H9 (cell line): ENCODE measurements at regions not wholly inside any gene's neighbourhood (a gene's known extent, or its start where the extent isn't known, plus 50 kb on each side); places are given as distances from the start of the nearest gene placed in this dataset.

ENCODE experiments used
- DNase-seq: peaks from one replicate; pipeline ENCODE4 v3.0.0-alpha.2; 2017
- H2AFZ ChIP-seq: one replicate; pipeline ENCODE4 v1.6.1; 2013; ENCODE audit warnings: mild to moderate bottlenecking, low read length, control low read depth, moderate library complexity
- H2AK5ac ChIP-seq: 2 replicates; pipeline ENCODE4 v1.6.1; 2013; ENCODE audit warnings: low read length, control low read depth, mixed read lengths; ENCODE audit not compliant: insufficient read length
- H2BK120ac ChIP-seq: one replicate; pipeline ENCODE4 v1.6.1; 2013; ENCODE audit warnings: low read depth, mild to moderate bottlenecking, low read length, control low read depth, inconsistent platforms; ENCODE audit not compliant: poor library complexity, severe bottlenecking
- H2BK12ac ChIP-seq: 2 replicates; pipeline ENCODE4 v1.6.1; 2013; ENCODE audit warnings: low read length, control low read depth, mixed read lengths, low read depth; ENCODE audit not compliant: insufficient read length
- H2BK15ac ChIP-seq: 2 replicates; pipeline ENCODE4 v1.6.1; 2013; ENCODE audit warnings: low read depth, low read length, control low read depth
- H2BK20ac ChIP-seq: one replicate; pipeline ENCODE4 v1.6.1; 2013; ENCODE audit warnings: low read depth, mild to moderate bottlenecking, low read length, control low read depth, inconsistent platforms; ENCODE audit not compliant: poor library complexity, severe bottlenecking
- H2BK5ac ChIP-seq: 2 replicates; pipeline ENCODE4 v1.6.1; 2013; ENCODE audit warnings: low read length, control low read depth, mixed read lengths; ENCODE audit not compliant: insufficient read length
- H3K14ac ChIP-seq: 2 replicates; pipeline ENCODE4 v1.6.1; 2013; ENCODE audit warnings: low read length, control low read depth; ENCODE audit not compliant: insufficient read depth
- H3K18ac ChIP-seq: 2 replicates; pipeline ENCODE4 v1.6.1; 2013; ENCODE audit warnings: low read depth, mild to moderate bottlenecking, mixed read lengths, low read length, control low read depth; ENCODE audit not compliant: insufficient read length
- H3K23ac ChIP-seq: 2 replicates; pipeline ENCODE4 v1.6.1; 2013; ENCODE audit warnings: low read length, control low read depth, mixed read lengths, low read depth; ENCODE audit not compliant: insufficient read length
- H3K23me2 ChIP-seq: 2 replicates; pipeline ENCODE4 v1.6.1; 2013; ENCODE audit warnings: low read depth, mild to moderate bottlenecking, mixed read lengths, low read length, control low read depth; ENCODE audit not compliant: insufficient read length, poor library complexity, severe bottlenecking
- H3K27ac ChIP-seq: 2 replicates; pipeline ENCODE4 v1.5.1; 2013; ENCODE audit warnings: low read length, control low read depth, mixed read lengths, low read depth; ENCODE audit not compliant: insufficient read length
- H3K27me3 ChIP-seq: 2 replicates; pipeline ENCODE4 v1.6.1; 2013; ENCODE audit warnings: low read length, control low read depth, inconsistent platforms; ENCODE audit not compliant: insufficient read depth
- H3K4ac ChIP-seq: 2 replicates; pipeline ENCODE4 v1.6.1; 2013; ENCODE audit warnings: low read depth, mild to moderate bottlenecking, control low read depth, inconsistent platforms, low read length, moderate library complexity
- H3K4me1 ChIP-seq: 2 replicates; pipeline ENCODE4 v1.6.1; 2013; ENCODE audit warnings: low read length, control low read depth, inconsistent platforms; ENCODE audit not compliant: insufficient read depth
- H3K4me2 ChIP-seq: 2 replicates; pipeline ENCODE4 v1.6.1; 2013; ENCODE audit warnings: low read length, control low read depth, mixed read lengths; ENCODE audit not compliant: insufficient read length, insufficient read depth
- H3K56ac ChIP-seq: 2 replicates; pipeline ENCODE4 v1.6.1; 2013; ENCODE audit warnings: low read depth, mild to moderate bottlenecking, mixed read lengths, low read length, control low read depth; ENCODE audit not compliant: insufficient read length
- H3K79me1 ChIP-seq: 2 replicates; pipeline ENCODE4 v1.6.1; 2013; ENCODE audit warnings: low read depth, mild to moderate bottlenecking, moderate library complexity, low read length, control low read depth, inconsistent platforms; ENCODE audit not compliant: insufficient read depth, poor library complexity, severe bottlenecking
- H3K79me2 ChIP-seq: 2 replicates; pipeline ENCODE4 v1.6.1; 2013; ENCODE audit warnings: low read length, control low read depth, inconsistent platforms; ENCODE audit not compliant: insufficient read depth
- H3K9ac ChIP-seq: 2 replicates; pipeline ENCODE4 v1.6.1; 2013; ENCODE audit warnings: low read length, control low read depth, mixed read lengths; ENCODE audit not compliant: insufficient read length; ENCODE audit errors: extremely low read depth
- H3K9me3 ChIP-seq: one replicate; pipeline ENCODE4 v1.6.1; 2013; ENCODE audit warnings: low read depth, low read length, inconsistent platforms; ENCODE audit not compliant: control insufficient read depth
- H3T11ph ChIP-seq: one replicate; pipeline ENCODE4 v1.6.1; 2013; ENCODE audit warnings: mild to moderate bottlenecking, low read length, control low read depth, inconsistent platforms
- H4K20me1 ChIP-seq: one replicate; pipeline ENCODE4 v1.6.1; 2013; ENCODE audit not compliant: control insufficient read depth, insufficient read length, insufficient read depth
- H4K5ac ChIP-seq: 2 replicates; pipeline ENCODE4 v1.6.1; 2013; ENCODE audit warnings: low read depth, mild to moderate bottlenecking, mixed read lengths, low read length, control low read depth; ENCODE audit not compliant: insufficient read length
- H4K8ac ChIP-seq: replicated peaks from 2 replicates; pipeline ENCODE4 v1.6.1; 2013; ENCODE audit warnings: low read length, control low read depth, mixed read lengths, low read depth; ENCODE audit not compliant: insufficient read length
- H4K91ac ChIP-seq: 2 replicates; pipeline ENCODE4 v1.6.1; 2013; ENCODE audit warnings: low read depth, mild to moderate bottlenecking, moderate library complexity, mixed read lengths, low read length, control low read depth; ENCODE audit not compliant: insufficient read length
- H3K27ac Mint-ChIP-seq, 3 experiments: 2 replicates in 2 of 3; 3 replicates in 1 of 3; pipeline ENCODE4 v1.8.0; 2020 to 2021; ENCODE audit warnings: mixed read lengths in 3 of 3, mild to moderate bottlenecking in 1 of 3, moderate library complexity in 1 of 3
- H3K27me3 Mint-ChIP-seq: 2 replicates; pipeline ENCODE4 v1.8.0; 2021; ENCODE audit warnings: low read depth, mild to moderate bottlenecking, moderate library complexity, mixed read lengths
- H3K36me3 Mint-ChIP-seq, 3 experiments: 2 replicates in 2 of 3; 3 replicates in 1 of 3; pipeline ENCODE4 v1.8.0; 2020 to 2021; ENCODE audit warnings: low read depth in 3 of 3, mixed read lengths in 3 of 3; ENCODE audit not compliant: insufficient read depth in 1 of 3
- H3K4me1 Mint-ChIP-seq, 2 experiments: 2 replicates each; pipeline ENCODE4 v1.8.0; 2020; ENCODE audit warnings: mixed read lengths in 2 of 2
- H3K4me3 Mint-ChIP-seq, 2 experiments: 2 replicates in 1 of 2; 3 replicates in 1 of 2; pipeline ENCODE4 v1.8.0; 2020 to 2021; ENCODE audit warnings: mild to moderate bottlenecking in 2 of 2, mixed read lengths in 2 of 2, moderate library complexity in 1 of 2
- H3K9me3 Mint-ChIP-seq, 2 experiments: 2 replicates in 1 of 2; 3 replicates in 1 of 2; pipeline ENCODE4 v1.8.0; 2020; ENCODE audit warnings: mild to moderate bottlenecking in 2 of 2, mixed read lengths in 2 of 2, moderate library complexity in 1 of 2
- CTCF ChIP-seq: fragments of 200-600 bp; sonication (generic); conservative IDR thresholded peaks from 3 replicates; pipeline ENCODE4 v1.8.0; 2021; ENCODE audit warnings: antibody characterized with exemption, mild to moderate bottlenecking
- WGBS: extraction: QIAGEN DNeasy Blood & Tissue Kit; methylation state at CpG from one replicate; pipeline ENCODE4 v1.1.7; 2013; ENCODE audit warnings: missing lambda C conversion rate, low lambda C conversion rate, mixed read lengths; ENCODE audit not compliant: insufficient read length; ENCODE audit errors: extremely low coverage; 5-methylcytosine and 5-hydroxymethylcytosine counted together

DNA sequence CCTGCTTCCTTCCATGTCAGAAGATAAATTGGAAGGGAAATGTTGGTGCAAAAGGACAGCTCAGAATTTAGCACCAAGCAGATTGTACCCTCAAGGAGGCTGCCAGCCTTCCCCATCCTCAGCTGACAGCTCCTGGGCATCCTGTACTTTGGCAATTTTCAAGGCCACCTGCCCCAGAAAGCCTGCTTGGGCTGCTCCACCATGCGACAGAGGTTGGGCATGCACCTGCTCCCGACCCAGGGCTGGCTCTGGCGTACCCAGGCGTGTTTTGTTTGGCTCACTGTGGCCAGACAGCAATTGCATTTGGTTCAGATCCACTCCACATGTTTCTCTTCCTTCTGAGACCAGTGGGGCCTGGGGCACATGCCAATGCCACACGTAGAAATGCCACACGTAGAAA lies 547.8 kb downstream of the NPHP4 start:
- TF ChIP-seq CTCF = no peak
- no peak overlapping the region for H4K8ac ChIP-seq
- H2BK12ac ChIP-seq = no peak overlapping the region
- no peak overlapping the region for H3K14ac ChIP-seq
- H4K5ac ChIP-seq = no peak overlapping the region
- H3K27ac Mint-ChIP-seq = no peak overlapping the region
- 0 out of 7 replicates have a peak, but pooled peaks cover 0 to 4% (median 0%) of the 10 kb centered on the region in 3 experiments for H3K36me3 Mint-ChIP-seq
- H3K4me1 ChIP-seq = no peaks in the 10 kb centered on the region
- no peak overlapping the region for H3K4ac ChIP-seq
- H3K18ac ChIP-seq = no peak overlapping the region
- H4K91ac ChIP-seq = no peak overlapping the region
- H3K9me3 ChIP-seq = no peaks in the 10 kb centered on the region
- no peak overlapping the region for H2BK120ac ChIP-seq
- no peaks in the 10 kb centered on the region for H3K23me2 ChIP-seq
- no peak overlapping the region for H2BK20ac ChIP-seq
- H2BK5ac ChIP-seq = no peak overlapping the region
- peaks cover 3 to 4% of the 10 kb centered on the region in 2 experiments; a peak in 2 of 5 replicates for H3K9me3 Mint-ChIP-seq
- H2BK15ac ChIP-seq = no peak overlapping the region
- no peaks in the 10 kb centered on the region for H3K79me1 ChIP-seq
- no peak for DNase-seq
- no peak overlapping the region for H3T11ph ChIP-seq
- H3K4me1 Mint-ChIP-seq = no peaks in the 10 kb centered on the region; a peak in 1 of 4 replicates
- H3K27me3 Mint-ChIP-seq = peaks cover 11% of the 10 kb centered on the region
- no peak overlapping the region for H3K27ac ChIP-seq
- H3K23ac ChIP-seq = no peak overlapping the region
- WGBS = no CpG with 5 or more reads among the region's 6 CpGs
- no peak overlapping the region for H2AK5ac ChIP-seq
- no peak overlapping the region for H3K4me2 ChIP-seq
- H3K9ac ChIP-seq = no peak overlapping the region
- H2AFZ ChIP-seq = no peak overlapping the region
- no peaks in the 10 kb centered on the region for H3K27me3 ChIP-seq
- H3K56ac ChIP-seq = no peak overlapping the region
- no peaks in the 10 kb centered on the region for H4K20me1 ChIP-seq
- H3K79me2 ChIP-seq = no peaks in the 10 kb centered on the region
- no peak overlapping the region for H3K4me3 Mint-ChIP-seq
